RWPE2 (cell line): ENCODE measurements at regions not wholly inside any gene's neighbourhood (a gene's known extent, or its start where the extent isn't known, plus 50 kb on each side); places are given as distances from the start of the nearest gene placed in this dataset.
"Not testable (repeated sequence)": the region's sequence is repeated elsewhere in the genome, so short reads cannot be mapped to it uniquely, and the experiment has no call there.

Experiments used
- ATAC-seq: fragments of 200-7000 bp; cut with Tn5 transposase; 3 replicates; pipeline ENCODE4 v1.9.1; 2021; ENCODE audit warnings: low read depth
- DNase-seq: peaks from one replicate; pipeline ENCODE4 v3.0.0-alpha.2; 2020; ENCODE audit warnings: low spot score
- H3K27ac ChIP-seq: fragments of 450-650 bp; 2 replicates; pipeline ENCODE4 v1.5.1; 2017; ENCODE audit warnings: mild to moderate bottlenecking; ENCODE audit not compliant: poor library complexity, severe bottlenecking
- H3K27me3 ChIP-seq: fragments of 250-450 bp; sonication (Bioruptor Pico); 2 replicates; pipeline ENCODE4 v1.5.1; 2021; ENCODE audit warnings: mild to moderate bottlenecking, moderate library complexity; ENCODE audit not compliant: insufficient read depth, poor library complexity, severe bottlenecking
- H3K36me3 ChIP-seq: fragments of 250-450 bp; sonication (Bioruptor Pico); 2 replicates; pipeline ENCODE4 v1.5.1; 2020; ENCODE audit warnings: low read depth, mild to moderate bottlenecking, moderate library complexity
- H3K4me1 ChIP-seq: fragments of 250-450 bp; sonication (Bioruptor Pico); 2 replicates; pipeline ENCODE4 v1.5.1; 2021; ENCODE audit warnings: mild to moderate bottlenecking, moderate library complexity; ENCODE audit not compliant: insufficient read depth, poor library complexity, severe bottlenecking
- H3K4me3 ChIP-seq: fragments of 250-450 bp; sonication (Bioruptor Pico); 2 replicates; pipeline ENCODE4 v1.5.1; 2021; ENCODE audit warnings: mild to moderate bottlenecking, moderate library complexity; ENCODE audit not compliant: severe bottlenecking
- H3K9me3 ChIP-seq: fragments of 250-450 bp; sonication (Bioruptor Pico); 2 replicates; pipeline ENCODE4 v1.5.1; 2021; ENCODE audit warnings: mild to moderate bottlenecking, moderate library complexity; ENCODE audit not compliant: severe bottlenecking
- CTCF ChIP-seq: fragments of 450-650 bp; IDR thresholded peaks from one replicate; pipeline ENCODE4 v1.5.1; 2017; ENCODE audit warnings: mild to moderate bottlenecking, moderate library complexity; ENCODE audit not compliant: poor library complexity, severe bottlenecking

- ATAC-seq (no peak), DNase-seq (no peak)
- Histone ChIP-seq H3K36me3 (no peaks in the 10 kb centered on the region), H3K4me1 (peaks cover 8% of the 10 kb centered on the region), H3K9me3 (no peaks in the 10 kb centered on the region), H3K27ac (no peak overlapping the region), H3K4me3 (no peak overlapping the region), H3K27me3 (no peaks in the 10 kb centered on the region)
- no peak for TF ChIP-seq CTCF
Measured at GRCh38 chrX:14351611-14352303, 177.6 kb upstream of the GLRA2 start.

- no peak for TF ChIP-seq CTCF
- ATAC-seq (no peak), DNase-seq (no peak)
- Histone ChIP-seq H3K9me3 (no peaks in the 10 kb centered on the region), H3K4me3 (no peak overlapping the region), H3K4me1 (no peaks in the 10 kb centered on the region), H3K27ac (no peak overlapping the region), H3K27me3 (no peaks in the 10 kb centered on the region), H3K36me3 (no peaks in the 10 kb centered on the region)
Measured at GRCh38 chrX:14347523-14347922, 181.8 kb upstream of the GLRA2 start.

- H3K4me1 ChIP-seq, result no peaks in the 10 kb centered on the region
- no peaks in the 10 kb centered on the region for H3K27me3 ChIP-seq
- H3K27ac ChIP-seq, result no peak overlapping the region
- H3K4me3 ChIP-seq, result no peak overlapping the region
- ATAC-seq (no peak), DNase-seq (no peak)
- H3K36me3 ChIP-seq, result no peaks in the 10 kb centered on the region
- TF ChIP-seq CTCF, result no peak
- H3K9me3 ChIP-seq, result no peaks in the 10 kb centered on the region
Measured at GRCh38 chrX:14344172-14344940, 185.0 kb upstream of the GLRA2 start.

GRCh38 chrX:14309431-14309830 lies 219.9 kb upstream of the GLRA2 start:
- DNase-seq (no peak), ATAC-seq (no peak)
- Histone ChIP-seq H3K27ac (no peak overlapping the region), H3K27me3 (no peaks in the 10 kb centered on the region), H3K4me3 (no peak overlapping the region), H3K4me1 (no peaks in the 10 kb centered on the region), H3K36me3 (no peaks in the 10 kb centered on the region), H3K9me3 (no peaks in the 10 kb centered on the region)
- no peak for TF ChIP-seq CTCF

GRCh38 chrX:14308976-14309375 lies 220.4 kb upstream of the GLRA2 start:
- not testable (repeated sequence) for H3K27me3 ChIP-seq, H3K4me1 ChIP-seq, H3K4me3 ChIP-seq, H3K36me3 ChIP-seq, H3K27ac ChIP-seq, ATAC-seq, H3K9me3 ChIP-seq, DNase-seq
